Left renal cortex interstitium (tissue), 4 donors: ENCODE measurements at regions not wholly inside any gene's neighbourhood (a gene's known extent, or its start where the extent isn't known, plus 50 kb on each side); places are given as distances from the start of the nearest gene placed in this dataset.

Experiments
- DNase-seq, 4 donors: peaks; one replicate each; pipeline ENCODE4 v3.0.0-alpha.2; 2013; ENCODE audit warnings: low read depth in 4 of 4, low spot score in 2 of 4, missing footprints in 1 of 4

DNA sequence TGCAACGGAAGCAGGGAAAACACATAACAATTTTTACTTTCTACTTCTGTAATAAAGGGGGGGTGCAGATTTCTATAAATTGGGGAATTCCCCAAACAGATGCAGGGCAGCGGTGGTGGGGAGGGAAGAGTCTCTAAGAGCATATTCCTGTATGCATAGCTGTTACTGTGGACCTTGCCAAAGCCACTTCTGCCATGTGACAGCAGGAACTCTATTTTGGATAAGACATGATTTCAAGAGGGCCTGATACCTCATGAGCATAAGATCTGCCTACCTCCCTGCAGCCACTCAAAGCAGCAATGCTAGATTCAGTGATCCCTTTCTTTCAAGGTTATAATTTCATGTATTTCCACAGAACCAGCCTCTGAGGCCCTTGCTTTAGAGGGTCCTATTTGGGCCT lies 86.2 kb upstream of the CNKSR3 start:
- DNase-seq: no peak

- no peak for DNase-seq
Observed at GRCh38 chr6:154598399-154598798, 87.9 kb upstream of the CNKSR3 start.

GRCh38 chr6:154602296-154602695 lies 91.8 kb upstream of the CNKSR3 start:
- DNase-seq: no peak

DNA sequence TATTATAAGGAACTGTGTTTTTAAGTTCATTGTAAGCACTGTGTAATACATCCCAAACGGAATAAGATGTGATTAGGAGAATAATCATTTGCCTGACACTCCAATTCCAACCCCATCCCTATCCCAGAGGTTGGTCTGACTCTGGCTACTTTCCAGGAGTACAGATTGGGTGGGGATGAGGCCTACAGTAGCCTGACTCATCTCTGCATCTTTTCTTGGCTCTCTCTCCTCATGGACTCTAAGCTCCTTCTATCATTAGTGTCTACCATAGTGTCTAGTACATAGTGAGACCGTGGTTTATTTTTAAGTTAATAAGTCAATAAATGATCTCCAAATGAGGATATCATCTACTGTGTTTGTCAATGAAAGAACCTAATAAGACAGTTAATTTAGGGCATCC lies 92.2 kb upstream of the CNKSR3 start:
- no peak for DNase-seq

DNA sequence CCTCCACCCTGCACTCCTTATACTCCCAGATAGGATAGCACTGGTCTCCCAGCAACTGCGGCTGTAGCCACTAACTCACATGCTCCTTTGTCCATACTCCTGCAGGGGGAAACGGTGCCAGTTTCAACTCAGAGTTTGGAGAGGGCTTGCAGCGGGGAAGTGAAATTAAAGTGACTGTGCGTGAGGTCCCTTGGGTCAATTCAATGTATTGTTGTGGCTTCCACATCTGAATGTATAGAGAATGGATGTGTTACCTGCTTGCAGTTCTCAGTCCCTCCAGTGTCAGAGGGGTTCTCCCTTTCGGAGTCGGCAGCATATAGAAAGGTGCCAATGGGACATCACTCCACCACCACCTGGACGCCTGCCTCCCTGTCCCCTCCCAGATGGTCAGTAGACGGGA lies 93.6 kb upstream of the CNKSR3 start:
- DNase-seq: no peak

- no peak for DNase-seq
Observed at GRCh38 chr6:154605178-154605881, 94.8 kb upstream of the CNKSR3 start.

DNA sequence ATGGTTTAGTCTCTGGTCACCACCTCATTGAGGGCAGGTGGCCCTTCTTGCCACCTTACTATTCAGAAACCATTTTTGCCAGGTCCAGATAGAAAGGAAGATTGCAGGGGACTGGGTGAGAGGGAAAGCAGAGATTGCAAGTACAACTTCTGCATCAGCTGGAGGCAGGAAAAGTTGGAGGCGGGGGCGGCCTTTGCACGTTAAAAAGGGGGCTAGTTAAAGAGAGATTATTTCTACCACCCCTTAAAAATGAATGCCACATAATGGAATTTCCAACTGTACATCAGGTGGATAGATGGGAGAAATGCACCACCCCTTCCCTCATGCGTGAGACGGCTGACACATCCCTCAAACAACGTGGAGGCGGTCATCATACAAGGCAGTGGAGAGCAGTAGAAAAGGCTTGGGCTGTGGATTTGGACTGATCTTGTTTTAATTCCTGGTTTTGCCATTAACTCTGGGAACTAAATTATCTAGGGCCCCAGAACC lies 95.4 kb upstream of the CNKSR3 start:
- no peak for DNase-seq

DNA sequence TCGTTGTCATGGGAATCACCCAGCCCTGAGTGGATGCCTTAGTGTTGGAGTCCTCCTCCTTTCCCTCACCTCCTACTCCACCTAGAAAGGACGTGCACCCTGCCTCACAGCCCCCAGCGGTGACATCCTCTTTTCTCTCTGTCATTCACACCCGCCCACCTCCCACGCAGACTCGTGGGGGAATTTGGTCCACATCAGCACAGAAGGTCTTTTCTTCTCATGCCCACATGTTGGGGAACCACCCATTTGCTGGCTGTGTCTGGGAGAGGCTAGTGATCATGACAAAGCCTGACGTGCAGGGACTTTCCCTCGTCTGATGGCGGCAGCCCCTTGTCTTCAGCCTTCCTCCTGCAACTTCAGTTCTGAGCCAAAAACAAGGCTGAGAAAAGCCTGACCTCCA lies 96.0 kb upstream of the CNKSR3 start:
- DNase-seq: no peak

GRCh38 chr6:154606860-154607259 lies 96.4 kb upstream of the CNKSR3 start:
- no peak for DNase-seq

GRCh38 chr6:154611241-154611640 lies 100.8 kb upstream of the CNKSR3 start:
- no peak for DNase-seq

DNA sequence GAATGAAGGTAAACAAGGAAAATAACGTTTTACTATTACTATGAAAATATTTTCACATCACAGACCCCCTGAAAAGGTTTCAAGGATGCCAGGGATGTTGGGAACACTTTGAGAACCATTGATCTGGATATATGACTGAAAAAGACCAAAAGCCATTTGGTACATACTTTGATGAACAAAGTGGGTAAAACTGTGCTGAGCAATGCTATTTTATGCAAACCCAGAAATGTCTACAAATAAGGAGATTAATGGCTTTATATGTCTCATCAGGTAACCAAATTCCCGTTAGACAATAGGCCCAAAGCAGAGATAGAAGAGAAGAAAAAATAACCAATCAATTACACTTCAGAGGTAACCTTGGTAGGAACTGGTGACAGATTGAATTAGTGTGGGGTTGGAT lies 101.4 kb upstream of the CNKSR3 start:
- no peak for DNase-seq

GRCh38 chr6:154613137-154613676 lies 102.7 kb upstream of the CNKSR3 start:
- DNase-seq: no peak

GRCh38 chr6:154614101-154614500 lies 103.6 kb upstream of the CNKSR3 start:
- no peak for DNase-seq

DNA sequence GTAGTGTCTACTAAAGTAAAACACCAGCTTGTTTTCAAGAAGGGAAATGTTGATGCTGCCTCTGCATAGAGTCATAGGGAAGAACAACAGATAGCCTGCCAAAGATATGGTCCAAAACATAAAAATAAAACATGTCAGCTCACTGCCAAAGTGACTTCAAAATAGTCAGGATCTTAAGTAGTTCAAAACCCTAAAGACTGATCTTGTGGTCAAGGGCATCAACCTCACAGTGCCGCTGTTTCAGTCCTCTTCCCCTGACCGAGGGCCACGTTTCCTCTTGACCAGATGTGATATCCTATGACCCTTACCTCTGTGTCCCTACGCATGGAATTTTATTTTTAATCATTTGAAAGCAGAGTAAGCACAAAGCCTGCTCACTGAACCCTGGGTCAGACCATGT lies 104.2 kb upstream of the CNKSR3 start:
- no peak for DNase-seq

GRCh38 chr6:154615483-154616025 lies 105.1 kb upstream of the CNKSR3 start:
- no peak for DNase-seq

- DNase-seq: no peak
Observed at GRCh38 chr6:154617175-154617574, 106.7 kb upstream of the CNKSR3 start.

GRCh38 chr6:154619146-154619545 lies 108.7 kb upstream of the CNKSR3 start:
- no peak for DNase-seq

- DNase-seq: no peak
Observed at GRCh38 chr6:154621686-154622085, 111.2 kb upstream of the CNKSR3 start.

GRCh38 chr6:154622618-154623336 lies 110.4 kb upstream of the SCAF8 start:
- DNase-seq: no peak

DNA sequence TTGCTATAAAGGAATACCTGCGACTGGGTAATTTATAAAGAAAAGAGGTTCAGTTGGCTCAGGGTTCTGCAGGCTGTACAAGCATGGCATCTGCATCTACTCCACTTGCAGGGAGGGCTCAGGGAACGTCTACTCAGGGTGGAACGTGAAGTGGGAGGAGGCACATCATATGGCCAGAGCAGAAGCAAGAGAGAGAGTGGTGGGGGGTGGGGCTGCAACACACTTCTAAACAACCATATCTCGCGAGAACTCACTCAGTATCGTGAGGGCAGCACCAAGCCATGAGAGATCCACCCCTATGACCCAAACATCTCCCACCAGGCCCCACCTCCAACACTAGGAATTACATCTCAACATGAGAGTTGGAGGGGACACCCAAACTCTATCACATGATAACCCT lies 109.8 kb upstream of the SCAF8 start:
- no peak for DNase-seq

- DNase-seq: no peak
Observed at GRCh38 chr6:154624038-154624599, 109.1 kb upstream of the SCAF8 start.
